H1 (cell line): ENCODE measurements at regions not wholly inside any gene's neighbourhood (a gene's known extent, or its start where the extent isn't known, plus 50 kb on each side); places are given as distances from the start of the nearest gene placed in this dataset.

ENCODE experiments used
- EP300 ChIP-seq, 2 experiments: IDR thresholded peaks; 1 replicate in 1 of 2; 2 replicates in 1 of 2; pipeline ENCODE4 v1.6.1; 2011 to 2012; ENCODE audit warnings: low read depth in 2 of 2, low read length in 2 of 2, mild to moderate bottlenecking in 2 of 2, borderline replicate concordance in 1 of 2, inconsistent platforms in 1 of 2, moderate library complexity in 1 of 2
- KDM4A ChIP-seq: IDR thresholded peaks from one replicate; pipeline ENCODE4 v1.7.1; 2012; ENCODE audit warnings: low read depth, mild to moderate bottlenecking, moderate library complexity, low read length, inconsistent platforms; ENCODE audit not compliant: severe bottlenecking
- RAD21 ChIP-seq, 2 experiments: IDR thresholded peaks in 1 of 2; conservative IDR thresholded peaks in 1 of 2; 2 replicates each; pipeline ENCODE4 v1.6.1; 2011; ENCODE audit warnings: low read depth in 2 of 2, low read length in 2 of 2, improper control_type of control experiment in 1 of 2, inconsistent platforms in 1 of 2, mild to moderate bottlenecking in 1 of 2, moderate library complexity in 1 of 2
- TF ChIP-seq, protein P1 (sequence below): fragments of 300-600 bp; sonication (generic); IDR thresholded peaks from 2 replicates; pipeline ENCODE4 v1.7.1; 2012; ENCODE audit warnings: low read length, moderate library complexity, mild to moderate bottlenecking, inconsistent platforms; ENCODE audit not compliant: insufficient replicate concordance

DNA sequence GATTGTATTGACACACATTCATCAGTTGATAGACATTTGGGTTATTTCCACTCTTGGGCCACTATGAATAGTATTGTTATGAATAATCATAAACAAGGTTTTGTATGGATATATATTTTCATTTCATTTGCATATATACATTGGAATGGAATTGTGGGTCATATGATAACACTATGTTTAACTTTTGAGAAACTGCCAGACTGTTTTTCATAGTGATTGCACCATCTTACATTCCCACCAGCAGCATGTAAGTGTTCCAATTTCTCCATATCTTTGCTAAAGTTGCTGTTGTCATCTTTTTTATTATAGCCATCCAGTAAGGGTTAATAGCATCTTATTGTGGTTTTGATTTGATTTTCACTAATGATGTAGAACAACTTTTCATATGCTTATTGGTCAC is 198.5 kb upstream of the PPFIA2 start (continued):
- TF ChIP-seq RAD21 (IDR thresholded peaks at IDR 0.05 in 1 of 2, conservative IDR thresholded peaks at IDR 0.05 in 1 of 2; ENCODE audit: low read depth in 2 of 2, low read length in 2 of 2) (no peak), EP300 (IDR thresholded peaks at IDR 0.05; ENCODE audit: borderline replicate concordance in 1 of 2, low read depth in 2 of 2, low read length in 2 of 2) (no peak), KDM4A (no peak)
- TF ChIP-seq, protein P1, sequence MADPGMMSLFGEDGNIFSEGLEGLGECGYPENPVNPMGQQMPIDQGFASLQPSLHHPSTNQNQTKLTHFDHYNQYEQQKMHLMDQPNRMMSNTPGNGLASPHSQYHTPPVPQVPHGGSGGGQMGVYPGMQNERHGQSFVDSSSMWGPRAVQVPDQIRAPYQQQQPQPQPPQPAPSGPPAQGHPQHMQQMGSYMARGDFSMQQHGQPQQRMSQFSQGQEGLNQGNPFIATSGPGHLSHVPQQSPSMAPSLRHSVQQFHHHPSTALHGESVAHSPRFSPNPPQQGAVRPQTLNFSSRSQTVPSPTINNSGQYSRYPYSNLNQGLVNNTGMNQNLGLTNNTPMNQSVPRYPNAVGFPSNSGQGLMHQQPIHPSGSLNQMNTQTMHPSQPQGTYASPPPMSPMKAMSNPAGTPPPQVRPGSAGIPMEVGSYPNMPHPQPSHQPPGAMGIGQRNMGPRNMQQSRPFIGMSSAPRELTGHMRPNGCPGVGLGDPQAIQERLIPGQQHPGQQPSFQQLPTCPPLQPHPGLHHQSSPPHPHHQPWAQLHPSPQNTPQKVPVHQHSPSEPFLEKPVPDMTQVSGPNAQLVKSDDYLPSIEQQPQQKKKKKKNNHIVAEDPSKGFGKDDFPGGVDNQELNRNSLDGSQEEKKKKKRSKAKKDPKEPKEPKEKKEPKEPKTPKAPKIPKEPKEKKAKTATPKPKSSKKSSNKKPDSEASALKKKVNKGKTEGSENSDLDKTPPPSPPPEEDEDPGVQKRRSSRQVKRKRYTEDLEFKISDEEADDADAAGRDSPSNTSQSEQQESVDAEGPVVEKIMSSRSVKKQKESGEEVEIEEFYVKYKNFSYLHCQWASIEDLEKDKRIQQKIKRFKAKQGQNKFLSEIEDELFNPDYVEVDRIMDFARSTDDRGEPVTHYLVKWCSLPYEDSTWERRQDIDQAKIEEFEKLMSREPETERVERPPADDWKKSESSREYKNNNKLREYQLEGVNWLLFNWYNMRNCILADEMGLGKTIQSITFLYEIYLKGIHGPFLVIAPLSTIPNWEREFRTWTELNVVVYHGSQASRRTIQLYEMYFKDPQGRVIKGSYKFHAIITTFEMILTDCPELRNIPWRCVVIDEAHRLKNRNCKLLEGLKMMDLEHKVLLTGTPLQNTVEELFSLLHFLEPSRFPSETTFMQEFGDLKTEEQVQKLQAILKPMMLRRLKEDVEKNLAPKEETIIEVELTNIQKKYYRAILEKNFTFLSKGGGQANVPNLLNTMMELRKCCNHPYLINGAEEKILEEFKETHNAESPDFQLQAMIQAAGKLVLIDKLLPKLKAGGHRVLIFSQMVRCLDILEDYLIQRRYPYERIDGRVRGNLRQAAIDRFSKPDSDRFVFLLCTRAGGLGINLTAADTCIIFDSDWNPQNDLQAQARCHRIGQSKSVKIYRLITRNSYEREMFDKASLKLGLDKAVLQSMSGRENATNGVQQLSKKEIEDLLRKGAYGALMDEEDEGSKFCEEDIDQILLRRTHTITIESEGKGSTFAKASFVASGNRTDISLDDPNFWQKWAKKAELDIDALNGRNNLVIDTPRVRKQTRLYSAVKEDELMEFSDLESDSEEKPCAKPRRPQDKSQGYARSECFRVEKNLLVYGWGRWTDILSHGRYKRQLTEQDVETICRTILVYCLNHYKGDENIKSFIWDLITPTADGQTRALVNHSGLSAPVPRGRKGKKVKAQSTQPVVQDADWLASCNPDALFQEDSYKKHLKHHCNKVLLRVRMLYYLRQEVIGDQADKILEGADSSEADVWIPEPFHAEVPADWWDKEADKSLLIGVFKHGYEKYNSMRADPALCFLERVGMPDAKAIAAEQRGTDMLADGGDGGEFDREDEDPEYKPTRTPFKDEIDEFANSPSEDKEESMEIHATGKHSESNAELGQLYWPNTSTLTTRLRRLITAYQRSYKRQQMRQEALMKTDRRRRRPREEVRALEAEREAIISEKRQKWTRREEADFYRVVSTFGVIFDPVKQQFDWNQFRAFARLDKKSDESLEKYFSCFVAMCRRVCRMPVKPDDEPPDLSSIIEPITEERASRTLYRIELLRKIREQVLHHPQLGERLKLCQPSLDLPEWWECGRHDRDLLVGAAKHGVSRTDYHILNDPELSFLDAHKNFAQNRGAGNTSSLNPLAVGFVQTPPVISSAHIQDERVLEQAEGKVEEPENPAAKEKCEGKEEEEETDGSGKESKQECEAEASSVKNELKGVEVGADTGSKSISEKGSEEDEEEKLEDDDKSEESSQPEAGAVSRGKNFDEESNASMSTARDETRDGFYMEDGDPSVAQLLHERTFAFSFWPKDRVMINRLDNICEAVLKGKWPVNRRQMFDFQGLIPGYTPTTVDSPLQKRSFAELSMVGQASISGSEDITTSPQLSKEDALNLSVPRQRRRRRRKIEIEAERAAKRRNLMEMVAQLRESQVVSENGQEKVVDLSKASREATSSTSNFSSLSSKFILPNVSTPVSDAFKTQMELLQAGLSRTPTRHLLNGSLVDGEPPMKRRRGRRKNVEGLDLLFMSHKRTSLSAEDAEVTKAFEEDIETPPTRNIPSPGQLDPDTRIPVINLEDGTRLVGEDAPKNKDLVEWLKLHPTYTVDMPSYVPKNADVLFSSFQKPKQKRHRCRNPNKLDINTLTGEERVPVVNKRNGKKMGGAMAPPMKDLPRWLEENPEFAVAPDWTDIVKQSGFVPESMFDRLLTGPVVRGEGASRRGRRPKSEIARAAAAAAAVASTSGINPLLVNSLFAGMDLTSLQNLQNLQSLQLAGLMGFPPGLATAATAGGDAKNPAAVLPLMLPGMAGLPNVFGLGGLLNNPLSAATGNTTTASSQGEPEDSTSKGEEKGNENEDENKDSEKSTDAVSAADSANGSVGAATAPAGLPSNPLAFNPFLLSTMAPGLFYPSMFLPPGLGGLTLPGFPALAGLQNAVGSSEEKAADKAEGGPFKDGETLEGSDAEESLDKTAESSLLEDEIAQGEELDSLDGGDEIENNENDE, result no peak
- TF ChIP-seq, all 59 proteins: peak for 0
